Stimulated activated CD4-positive, alpha-beta T cell treated with anti-CD3 and anti-CD28 coated beads, Interleukin-2, amount 100 ng/mL, for 24 hours (primary cell): ENCODE measurements at regions not wholly inside any gene's neighbourhood (a gene's known extent, or its start where the extent isn't known, plus 50 kb on each side); places are given as distances from the start of the nearest gene placed in this dataset.
"Not testable (repeated sequence)": the region's sequence is repeated elsewhere in the genome, so short reads cannot be mapped to it uniquely, and the experiment has no call there.

Source experiments
- DNase-seq, 2 donors: peaks; one replicate each; pipeline ENCODE4 v3.0.0-alpha.2; 2020

DNA sequence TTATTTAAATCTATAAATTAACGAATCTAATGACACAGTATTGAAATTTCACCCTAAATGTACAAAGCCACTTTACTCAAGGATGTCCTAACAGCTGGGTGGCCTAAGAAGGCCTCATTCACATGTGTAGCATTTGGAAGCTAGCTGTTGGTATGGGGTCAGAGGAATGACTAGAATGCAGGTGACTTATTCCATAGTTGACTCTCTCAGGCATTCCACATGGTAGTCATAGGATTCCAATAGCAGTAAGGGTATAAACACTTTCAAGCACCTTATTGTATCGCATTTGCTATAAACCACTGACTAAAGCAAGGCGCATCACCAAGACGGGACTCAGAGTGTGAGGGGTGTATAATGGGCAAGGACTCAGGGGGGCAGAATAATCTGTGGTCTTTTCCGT is 294.8 kb upstream of the EPHA3 start:
- DNase-seq = no peak

DNA sequence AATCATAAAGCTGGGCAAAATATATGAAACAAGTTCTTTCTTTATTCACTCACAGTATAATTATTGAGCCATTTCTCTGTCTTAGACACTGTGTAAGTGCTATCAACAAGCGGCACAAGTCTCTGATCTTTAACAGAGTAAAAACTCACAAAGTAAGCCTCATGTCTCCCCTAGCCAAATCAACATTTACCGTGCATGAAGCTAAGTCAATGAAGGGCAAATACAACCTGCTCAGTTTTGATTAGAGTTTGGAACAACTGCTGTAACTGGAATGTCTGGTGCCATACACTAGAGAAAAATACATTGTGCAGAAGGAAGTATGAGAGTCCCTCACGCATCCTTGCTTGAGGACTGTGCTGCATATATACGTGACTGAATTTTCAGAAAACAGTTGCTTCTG is 291.0 kb upstream of the EPHA3 start:
- DNase-seq = no peak

DNA sequence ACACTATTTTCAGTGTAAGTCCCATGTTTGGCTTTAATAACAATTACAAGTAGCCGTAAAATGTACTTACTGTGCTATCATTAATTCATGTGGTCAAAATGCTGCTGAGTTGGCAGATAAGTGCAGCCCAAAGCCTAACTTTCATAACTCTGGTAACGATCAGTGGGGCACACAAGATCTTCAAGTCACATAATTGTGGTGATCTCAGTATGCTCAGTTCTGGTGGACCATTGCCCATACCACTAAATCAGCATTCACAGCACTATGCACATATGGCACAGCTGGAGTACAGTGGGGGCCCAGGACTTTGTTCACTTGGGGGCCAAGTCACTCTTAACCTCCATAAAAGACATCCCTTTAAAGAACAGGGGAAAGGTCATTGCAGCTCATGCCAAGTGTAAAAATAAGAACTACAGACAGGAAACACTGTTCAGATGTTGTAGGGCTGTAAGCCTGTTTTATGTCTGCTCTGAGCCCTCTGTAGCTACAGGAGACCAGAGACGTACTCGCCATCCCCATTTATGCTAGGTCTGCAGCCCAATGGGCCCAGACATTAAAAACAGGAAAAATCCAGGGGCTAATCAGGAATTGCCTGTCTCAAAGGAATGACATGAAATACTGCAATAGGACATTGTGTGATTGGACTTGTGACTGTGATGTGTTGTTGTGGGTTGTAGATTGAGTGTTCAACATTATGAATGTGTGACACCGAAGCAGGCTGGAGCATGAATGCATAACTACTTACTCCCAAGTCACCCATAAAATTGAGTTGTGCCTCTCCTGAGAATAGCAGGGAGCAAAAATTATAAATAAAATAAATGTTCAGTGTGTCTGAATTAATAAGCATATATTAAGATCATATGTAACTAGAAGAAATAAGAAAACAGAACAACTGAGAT is 282.5 kb upstream of the EPHA3 start:
- DNase-seq = no peak

DNA sequence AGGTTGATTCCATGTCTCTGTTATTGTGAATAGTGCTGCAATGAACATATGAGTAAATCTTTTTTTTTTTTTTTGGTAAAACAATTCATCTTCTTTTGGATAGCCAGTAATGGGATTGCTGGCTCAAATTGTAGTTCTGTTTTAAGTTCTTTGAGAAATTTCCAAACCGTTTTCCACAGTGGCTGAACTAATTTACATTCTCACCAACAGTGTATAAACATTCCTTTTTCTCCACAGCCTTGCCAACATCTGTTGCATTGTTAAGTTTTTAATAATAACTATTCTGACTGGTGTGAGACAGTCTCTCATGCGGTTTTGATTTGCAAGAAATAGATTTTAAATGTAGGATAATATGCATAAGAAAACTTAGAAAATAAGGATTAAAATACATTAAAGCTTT is 279.0 kb upstream of the EPHA3 start:
- no peak for DNase-seq

DNA sequence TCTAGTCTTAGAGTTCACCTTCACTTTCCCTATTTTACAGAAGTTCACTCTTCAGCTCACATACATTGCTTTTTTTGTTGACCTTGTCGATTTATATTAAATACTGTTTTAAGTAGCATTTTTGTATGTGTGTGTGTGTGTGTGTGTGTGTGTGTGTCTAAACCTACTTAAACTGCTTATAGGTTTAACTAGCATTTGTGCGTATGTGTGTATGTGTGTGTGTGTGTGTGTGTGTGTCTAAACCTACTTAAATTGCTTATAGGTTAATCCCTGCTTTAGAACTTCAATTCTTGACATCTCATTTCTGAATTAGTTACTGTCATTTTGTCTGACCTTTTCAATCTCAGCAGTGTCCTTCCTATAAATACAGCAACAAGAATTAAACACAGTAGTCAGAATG is 254.8 kb upstream of the EPHA3 start:
- DNase-seq = no peak

DNA sequence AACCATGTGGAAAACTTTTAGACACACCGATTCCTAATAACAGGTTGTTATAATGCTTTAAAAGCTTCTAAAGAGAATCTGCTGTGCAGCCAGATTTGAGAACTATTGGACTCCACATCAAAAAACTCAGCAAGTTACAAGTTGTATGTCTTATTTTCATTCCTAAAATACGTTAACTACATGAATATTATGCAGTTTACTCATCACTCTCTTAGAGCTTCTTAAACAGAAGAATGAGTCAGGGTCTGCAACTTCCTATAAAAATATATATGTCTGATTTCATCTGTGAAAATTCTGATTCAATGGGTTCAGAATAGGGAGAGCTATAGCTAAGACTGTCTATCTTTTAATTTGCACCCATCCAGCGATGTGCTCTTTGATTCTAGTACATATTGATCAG is 244.2 kb upstream of the EPHA3 start:
- no peak for DNase-seq

DNA sequence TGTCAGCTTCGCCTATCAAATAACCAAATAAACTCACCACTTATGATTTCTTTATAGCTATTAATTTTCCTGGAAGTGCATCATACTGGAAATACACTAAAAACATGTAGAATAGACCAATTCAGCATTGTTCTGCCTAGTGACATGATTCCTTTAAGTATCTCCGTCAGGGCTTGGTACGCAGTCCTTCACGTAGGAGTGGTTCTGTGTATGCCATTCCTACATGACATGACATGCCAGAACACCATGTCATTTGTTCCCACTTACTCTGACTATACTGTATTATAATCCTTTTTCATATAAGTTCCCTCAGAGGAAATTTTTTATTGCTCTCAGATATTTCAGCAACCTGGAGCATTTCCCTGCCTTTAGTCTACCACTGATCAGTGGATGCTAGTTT is 230.7 kb upstream of the EPHA3 start:
- no peak for DNase-seq

DNA sequence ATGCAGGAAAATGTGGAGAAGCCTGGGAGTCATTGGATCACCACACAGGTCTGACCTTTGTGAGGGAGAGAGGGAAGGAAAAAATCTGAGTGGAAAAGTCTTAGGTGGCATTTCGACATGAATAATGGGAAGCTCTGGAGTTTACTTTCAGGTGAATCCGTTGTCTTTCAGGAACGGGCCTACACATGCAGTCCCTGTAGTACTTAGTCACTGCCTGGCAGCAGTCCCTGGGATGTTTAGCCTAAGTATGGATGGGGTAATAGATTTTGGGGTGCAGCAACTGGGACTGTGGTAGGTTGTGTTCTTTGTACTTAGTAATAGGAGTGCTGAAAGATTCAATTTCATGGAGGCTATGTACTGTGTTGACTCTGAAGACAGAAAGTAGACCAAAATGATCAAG is 227.5 kb upstream of the EPHA3 start:
- no peak for DNase-seq

DNA sequence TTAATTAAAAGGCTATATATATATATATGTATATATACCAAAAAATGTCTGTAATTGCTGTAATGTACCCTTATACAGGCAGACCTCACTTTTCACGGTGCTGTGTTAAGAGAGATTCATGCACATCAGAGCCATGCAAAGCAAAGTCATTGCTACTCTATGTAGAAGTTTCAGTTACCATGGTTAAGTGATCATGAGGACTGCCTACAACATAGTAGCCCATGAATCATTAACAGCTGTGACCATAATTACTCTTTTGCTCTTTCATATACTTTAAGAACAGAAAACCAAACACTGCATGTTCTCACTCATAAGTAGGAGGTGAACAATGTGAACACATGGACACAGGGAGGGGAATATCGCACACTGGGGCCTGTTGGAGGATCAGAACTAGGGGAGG is 225.3 kb upstream of the EPHA3 start:
- DNase-seq = no peak

DNA sequence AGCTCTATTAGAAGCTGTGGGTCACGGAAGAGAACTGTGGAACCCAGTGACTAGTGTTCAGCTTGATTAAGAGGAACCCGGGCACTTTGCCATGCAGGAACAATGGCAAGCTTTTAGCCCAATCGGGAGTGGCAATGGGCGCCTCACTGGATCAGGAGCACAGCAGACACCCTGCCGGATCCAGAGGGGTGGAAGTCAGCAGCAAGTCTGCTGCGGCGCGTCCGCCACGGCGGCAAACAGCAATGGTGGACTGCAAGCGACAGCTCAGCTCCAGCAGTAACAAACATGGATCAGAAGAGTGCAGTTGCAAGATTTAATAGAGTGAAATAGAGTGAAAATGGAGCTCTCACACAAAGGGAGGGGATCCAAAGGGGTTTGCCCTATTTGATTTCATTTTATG is 220.8 kb upstream of the EPHA3 start:
- DNase-seq = not testable (repeated sequence)

DNA sequence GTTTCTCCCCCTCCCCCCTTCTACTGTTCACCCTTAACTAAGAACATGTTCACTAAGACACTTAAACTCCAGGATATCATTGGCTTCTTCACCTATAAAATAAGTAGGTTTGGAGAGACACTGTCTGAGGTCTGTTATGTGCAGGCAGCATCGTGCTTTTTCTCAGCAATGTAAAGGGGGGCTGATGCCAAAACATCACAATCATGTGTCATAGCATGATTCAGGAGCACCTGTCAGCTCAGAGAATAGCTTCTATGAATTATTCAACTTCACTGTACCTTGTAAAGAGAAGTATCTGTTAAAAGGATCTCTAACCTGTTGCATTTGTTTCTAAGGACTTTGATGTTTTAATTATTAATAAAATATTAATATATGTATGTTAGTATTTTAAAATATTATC is 211.4 kb upstream of the EPHA3 start:
- DNase-seq = no peak

DNA sequence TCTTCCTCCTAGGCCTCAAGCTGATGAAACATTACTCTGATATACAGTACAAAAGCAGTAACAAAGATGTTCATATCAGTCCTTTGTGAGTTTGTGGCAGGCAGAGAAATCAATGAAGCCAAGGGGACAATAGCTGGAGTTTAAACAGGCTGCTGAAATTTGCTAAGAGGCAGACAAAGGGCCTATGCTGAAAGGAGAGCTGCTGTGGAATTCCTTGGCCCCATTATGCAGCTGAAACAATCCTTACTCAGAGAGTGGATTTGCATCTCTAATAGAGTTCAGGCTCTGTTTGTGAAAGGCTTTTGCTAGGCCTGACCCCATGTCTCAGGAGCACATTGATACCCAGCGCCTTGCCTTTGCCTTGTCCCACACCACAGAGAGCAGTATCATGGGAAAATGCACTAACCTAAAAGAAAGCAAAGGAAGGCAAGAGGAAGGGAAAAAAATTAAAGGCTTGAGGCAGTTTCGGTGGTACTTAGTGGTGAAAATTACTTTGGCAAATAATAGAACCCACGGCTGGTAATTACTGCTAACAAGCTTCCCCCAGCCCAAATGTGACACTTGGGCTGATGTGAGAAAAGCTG is 195.0 kb upstream of the EPHA3 start:
- DNase-seq = no peak

DNA sequence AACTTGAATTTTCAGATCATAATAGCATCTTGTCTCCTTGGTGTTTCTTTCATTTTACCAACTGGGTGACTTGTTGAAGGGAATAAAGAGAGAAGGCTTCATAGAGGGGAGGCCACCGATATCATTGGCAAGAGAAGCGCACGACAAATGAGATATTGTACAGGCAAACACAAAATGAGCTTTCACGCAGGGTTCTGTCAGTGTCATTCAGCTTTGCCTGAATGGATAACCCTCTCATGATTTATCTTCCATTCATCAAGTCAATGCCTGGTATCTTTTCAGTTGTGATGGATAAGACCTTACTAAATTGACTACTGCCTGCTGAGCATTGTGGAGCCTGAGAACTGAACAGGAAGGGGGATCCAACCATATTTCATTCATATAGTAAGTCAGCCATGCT is 188.6 kb upstream of the EPHA3 start:
- no peak for DNase-seq

DNA sequence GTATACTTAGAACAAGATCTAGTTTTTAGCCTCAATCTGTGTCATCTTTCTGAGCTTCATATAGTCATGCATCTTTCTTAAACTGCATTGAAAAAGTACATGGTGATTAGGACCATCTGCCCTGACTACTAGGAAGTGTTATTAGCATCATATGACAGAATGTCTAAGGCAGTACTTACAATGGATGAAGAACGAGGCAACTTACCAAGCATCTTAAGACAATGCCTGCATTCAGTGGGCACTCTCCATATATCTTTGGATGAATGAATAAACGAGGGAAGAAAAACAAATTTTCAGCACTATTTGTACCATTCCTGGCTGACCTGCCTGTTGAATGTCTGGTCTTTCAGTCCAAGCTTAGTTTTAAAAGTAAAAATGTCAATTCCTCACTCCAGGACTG is 185.4 kb upstream of the EPHA3 start:
- no peak for DNase-seq

DNA sequence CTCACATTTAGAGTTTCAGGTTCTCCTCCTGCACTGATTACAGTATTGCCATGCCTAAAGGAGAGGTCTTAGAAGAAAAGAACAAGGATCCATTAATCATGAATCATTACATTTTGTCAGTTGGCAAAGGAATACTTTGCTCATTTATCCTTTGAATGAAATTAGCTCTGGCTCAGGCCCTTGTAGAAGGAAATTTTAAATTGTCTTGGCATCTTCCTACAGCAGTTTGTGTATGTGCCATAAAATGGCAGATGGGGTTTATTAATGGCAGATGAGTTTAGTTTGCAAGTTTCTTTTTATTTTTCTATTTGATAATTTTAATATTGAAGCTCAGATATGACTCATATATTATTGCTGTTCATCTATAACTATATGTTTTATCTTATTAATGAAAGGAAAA is 181.2 kb upstream of the EPHA3 start:
- no peak for DNase-seq

DNA sequence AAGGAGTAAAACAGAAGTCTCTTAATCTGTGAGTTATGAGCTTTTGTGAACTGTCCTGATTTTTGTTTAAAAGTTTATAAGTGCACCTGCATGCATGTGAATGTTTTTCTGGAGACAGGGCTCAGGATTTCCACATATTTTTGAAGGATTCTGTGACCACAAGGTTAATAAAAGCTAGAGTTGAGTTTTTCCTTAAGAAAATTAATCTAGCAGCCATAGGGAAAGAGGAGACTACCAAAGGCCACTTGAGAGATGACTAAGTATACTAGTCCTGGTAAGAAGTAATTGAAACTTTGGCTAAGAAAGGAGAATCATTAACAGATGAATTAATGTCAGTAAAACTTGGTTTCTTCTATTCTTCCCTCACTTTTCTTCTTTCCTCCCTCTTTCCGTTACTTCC is 176.8 kb upstream of the EPHA3 start:
- DNase-seq = no peak

DNA sequence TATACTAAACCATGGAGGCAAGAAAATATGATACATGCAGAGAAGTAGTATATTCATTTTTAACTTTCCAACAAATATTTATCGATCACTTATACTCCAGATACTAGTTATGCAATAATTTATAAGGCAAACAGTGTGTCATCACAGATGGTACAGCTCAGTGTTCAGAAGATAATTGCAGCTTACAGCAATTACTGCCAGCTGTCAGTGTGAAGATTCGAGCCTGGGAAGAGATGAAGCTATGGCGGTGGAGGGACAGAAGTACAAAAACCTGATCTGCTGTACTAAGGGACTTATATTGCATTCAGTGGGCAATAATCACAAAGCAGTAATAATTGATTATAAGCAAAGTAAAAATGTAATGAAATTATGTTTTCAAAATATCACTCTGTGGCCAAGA is 170.6 kb upstream of the EPHA3 start:
- DNase-seq = no peak

DNA sequence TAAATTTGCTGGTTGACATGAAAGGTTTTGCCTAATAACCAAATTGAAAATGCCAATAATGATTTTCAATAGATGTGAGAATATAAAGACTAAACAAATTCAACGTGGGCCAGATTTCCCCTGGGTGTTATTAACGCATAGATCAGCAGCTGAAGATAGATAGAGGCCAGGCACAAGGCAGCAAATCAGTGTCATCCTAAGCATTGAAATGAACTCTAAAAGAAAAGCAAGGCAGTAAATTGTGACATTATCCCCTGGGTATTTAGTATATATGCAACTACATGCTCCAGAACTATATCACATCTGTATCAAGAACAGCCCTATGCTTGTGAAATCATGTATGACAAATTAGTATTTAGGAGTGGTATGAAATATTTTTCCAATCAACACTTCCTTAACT is 167.1 kb upstream of the EPHA3 start:
- no peak for DNase-seq

DNA sequence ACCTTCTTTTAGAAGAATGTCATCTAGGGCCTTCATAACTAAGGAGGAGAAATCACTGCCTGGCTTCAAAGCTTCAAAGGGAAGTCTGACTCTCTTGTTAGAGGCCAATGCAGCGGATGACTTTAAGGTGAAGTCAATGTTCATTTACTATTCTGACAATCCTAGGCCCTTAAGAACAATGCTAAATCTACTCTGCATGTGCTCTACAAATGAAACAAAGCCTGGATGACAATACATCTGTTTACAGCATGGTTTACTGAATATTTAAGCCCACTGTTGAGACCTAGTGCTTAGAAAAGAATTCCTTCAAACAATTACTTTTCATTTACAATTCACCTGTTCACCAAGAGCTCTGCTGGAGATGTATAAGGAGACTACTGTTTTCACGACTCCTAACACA is 160.4 kb upstream of the EPHA3 start:
- DNase-seq = no peak

DNA sequence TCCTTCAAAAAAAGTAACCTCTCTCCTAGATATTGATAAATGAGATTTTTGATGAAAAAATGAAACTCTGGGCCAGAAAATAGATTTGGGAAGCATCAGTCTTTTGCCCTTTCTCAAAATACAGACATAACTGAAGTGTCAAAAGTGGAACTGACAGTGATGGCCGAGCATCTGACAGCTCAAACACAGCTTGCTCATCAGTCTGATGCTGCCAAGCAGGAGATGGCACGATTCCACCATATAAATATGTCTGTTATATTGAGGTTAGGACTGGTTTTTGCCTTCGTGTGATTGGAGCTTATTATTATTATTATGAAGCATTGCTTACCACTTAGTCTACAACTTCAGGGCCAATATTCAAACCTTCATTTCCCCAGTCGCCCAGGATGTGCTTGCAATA is 152.6 kb upstream of the EPHA3 start:
- DNase-seq = no peak

DNA sequence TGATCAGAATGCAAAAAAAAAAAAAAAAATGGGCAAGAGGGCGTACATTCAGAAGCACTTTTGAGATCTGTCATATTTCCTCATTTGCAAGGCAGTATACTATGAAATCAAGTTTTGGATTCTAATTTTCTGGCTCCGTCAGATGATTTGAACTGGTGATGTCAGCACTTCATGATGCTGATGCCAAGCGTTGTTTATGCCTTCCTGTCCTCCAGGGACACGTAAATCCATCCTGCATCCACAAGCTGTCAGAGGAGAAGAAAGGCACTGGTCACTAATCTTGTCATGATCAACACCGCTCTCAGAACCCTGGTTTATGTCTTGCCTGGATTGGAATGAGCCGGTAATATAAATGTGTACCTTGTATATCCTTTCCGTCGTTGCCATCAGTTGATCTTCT is 152.1 kb upstream of the EPHA3 start:
- DNase-seq = no peak

DNA sequence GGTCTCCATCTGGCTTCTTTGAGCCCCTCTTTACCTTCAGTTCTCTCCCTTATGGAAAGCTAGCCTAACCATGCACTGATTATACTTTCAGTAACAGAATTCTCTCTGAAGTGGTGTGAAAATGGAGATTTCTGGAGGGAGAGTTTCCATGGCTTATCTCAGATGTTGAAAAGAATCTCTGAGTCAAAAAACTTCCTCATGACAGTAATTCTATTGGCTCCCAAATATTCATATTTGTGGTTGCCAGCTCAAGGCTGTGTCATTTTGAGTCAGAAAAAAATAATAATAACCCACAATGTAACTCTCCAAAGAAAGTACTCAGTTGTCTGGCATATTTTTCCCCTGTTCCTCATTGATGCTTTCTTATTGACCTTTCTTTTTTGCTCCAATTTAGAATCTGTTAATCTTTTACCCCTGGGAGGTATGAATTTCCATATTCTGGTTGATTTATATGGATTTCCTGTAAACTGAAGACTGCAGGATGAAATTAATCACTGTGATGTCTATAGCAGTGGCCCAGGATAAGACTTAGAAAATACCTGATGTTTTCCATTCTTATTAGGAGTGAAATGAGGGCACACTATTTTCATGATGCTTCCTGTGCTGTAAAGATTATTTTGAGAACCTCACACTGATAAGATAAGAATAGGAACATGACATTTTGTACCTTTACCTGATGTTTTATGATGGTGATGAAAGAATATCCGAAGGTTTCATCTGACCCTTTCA is 149.5 kb upstream of the EPHA3 start:
- no peak for DNase-seq

DNA sequence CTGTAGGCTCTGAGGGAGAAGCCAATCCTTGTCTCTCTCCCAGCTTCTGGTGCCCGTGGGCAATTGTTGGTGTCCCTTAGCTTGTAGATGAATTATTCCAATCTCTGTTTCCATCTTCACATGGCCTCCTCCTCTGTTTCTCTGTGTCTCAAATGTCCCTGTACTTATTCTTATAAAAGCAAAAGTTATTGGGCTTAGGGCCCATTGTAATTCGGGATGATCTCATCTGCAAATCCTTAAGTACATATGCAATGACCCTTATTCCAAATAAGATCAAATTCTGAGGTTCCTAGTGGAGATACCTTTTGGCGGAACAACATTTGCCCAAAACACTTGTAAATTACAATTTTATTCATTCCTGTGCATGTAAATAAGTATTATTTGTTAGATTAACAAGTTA is 147.4 kb upstream of the EPHA3 start:
- DNase-seq = no peak

DNA sequence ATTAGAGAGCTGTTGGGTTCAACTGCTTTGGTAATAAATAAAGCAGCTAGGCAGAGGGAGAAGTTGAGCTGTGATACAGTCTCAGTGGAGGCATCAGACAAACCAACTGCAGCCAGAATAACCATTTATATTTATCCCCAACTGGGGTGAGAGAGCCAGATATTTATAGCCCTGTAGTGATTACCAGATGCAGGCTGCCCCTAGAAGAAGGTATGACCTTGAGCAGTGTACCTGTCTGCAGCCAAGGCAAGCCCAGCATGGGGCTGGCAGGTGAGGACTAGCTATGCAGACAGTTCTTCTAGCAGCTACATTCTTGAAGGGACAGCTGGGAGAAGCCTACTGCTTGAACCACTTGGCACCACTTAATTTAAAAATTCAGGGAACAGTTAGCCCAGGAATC is 144.4 kb upstream of the EPHA3 start:
- DNase-seq = no peak
